ENCODE measurements at regions not wholly inside any gene's neighbourhood (a gene's known extent, or its start where the extent isn't known, plus 50 kb on each side); places are given as distances from the start of the nearest gene placed in this dataset.

GRCh38 chr19:27751044-27751391 is 1461.9 kb downstream of the UQCRFS1 start:
- TF ChIP-seq, protein P1, sequence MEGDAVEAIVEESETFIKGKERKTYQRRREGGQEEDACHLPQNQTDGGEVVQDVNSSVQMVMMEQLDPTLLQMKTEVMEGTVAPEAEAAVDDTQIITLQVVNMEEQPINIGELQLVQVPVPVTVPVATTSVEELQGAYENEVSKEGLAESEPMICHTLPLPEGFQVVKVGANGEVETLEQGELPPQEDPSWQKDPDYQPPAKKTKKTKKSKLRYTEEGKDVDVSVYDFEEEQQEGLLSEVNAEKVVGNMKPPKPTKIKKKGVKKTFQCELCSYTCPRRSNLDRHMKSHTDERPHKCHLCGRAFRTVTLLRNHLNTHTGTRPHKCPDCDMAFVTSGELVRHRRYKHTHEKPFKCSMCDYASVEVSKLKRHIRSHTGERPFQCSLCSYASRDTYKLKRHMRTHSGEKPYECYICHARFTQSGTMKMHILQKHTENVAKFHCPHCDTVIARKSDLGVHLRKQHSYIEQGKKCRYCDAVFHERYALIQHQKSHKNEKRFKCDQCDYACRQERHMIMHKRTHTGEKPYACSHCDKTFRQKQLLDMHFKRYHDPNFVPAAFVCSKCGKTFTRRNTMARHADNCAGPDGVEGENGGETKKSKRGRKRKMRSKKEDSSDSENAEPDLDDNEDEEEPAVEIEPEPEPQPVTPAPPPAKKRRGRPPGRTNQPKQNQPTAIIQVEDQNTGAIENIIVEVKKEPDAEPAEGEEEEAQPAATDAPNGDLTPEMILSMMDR (conservative IDR thresholded peaks at IDR 0.05), result no peak
- TF ChIP-seq EZH2 (IDR thresholded peaks at IDR 0.05; ENCODE audit: low read depth), result no peak

Measured in PC-9 (cell line).